ENCODE measurements at regions not wholly inside any gene's neighbourhood (a gene's known extent, or its start where the extent isn't known, plus 50 kb on each side); places are given as distances from the start of the nearest gene placed in this dataset.

DNA sequence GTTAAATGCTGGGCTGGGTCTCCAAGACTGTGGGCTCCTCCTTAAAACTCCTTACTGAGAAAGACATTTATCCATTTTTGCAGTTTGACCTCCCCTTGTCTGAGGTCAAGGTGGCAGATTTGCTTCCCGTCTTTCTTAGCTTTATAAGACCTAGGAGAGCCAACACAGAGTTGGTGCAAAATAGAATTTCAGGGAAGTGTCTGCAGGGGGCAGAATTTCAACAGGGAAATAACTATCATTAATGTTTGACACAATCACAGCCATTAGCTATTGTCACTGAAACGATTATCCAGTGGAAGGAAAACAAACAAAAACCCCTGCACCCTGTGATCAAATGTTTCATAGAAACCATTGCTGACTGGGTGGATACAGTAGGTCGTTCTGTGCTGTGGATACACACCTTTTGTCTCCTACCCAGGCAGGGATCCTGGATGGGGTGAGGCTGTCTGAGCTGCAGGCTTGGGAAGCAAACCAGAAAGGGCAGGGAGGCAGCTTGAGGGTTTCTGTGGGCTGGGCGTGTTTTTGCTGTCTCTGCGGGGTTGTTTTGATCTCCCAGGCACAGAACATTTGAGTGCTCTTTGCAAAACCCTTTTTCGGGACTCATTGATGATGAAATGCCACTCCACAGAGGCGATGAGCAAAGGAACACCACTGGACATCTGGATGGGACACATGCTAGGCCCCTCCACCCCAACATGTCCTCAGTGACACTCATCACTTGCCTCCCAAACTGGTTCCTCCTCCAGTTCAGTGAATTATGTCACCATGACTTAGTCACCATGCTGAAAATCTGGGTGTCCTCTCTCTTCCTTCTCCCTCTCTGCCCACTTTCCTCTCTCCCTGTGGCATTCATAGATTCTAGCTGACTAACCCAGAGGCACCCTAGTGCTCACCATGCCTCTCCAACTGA is 94.2 kb upstream of the SERBP1 start:
- Histone ChIP-seq H3K4me1 (ENCODE audit: control insufficient read depth, insufficient read depth, low read length) (no peaks in the 10 kb centered on the region), H3K79me2 (ENCODE audit: control insufficient read depth, insufficient read depth, low read length) (no peaks in the 10 kb centered on the region), H3K27me3 (replicated peaks in 1 of 2; ENCODE audit: control insufficient read depth in 2 of 2, insufficient read depth in 2 of 2, low read length in 1 of 2) (no peaks in the 10 kb centered on the region), H3K36me3 (ENCODE audit: control insufficient read depth in 2 of 2, insufficient read depth in 2 of 2, low read length in 1 of 2) (no peaks in the 10 kb centered on the region), H2AFZ (ENCODE audit: control insufficient read depth, low read depth, low read length) (no peak overlapping the region), H3K27ac (ENCODE audit: control insufficient read depth, insufficient read depth) (no peak overlapping the region), H3K4me3 (no peak overlapping the region), H3K9me3 (replicated peaks; ENCODE audit: control insufficient read depth, insufficient read depth, low read length) (no peaks in the 10 kb centered on the region), H3K9ac (ENCODE audit: control insufficient read depth, insufficient read depth, low read length) (no peak overlapping the region), H4K20me1 (ENCODE audit: control insufficient read depth, insufficient read depth) (no peaks in the 10 kb centered on the region), H3K4me2 (ENCODE audit: control insufficient read depth, insufficient read depth) (no peak overlapping the region)
- in situ Hi-C loops (cut with MboI) = no loop called here
- RAD21 ChIA-PET (ENCODE audit: unreplicated experiment) = interaction anchor here (0.6 to 1.2 kb wide), 5 partner anchors 32 to 241 kb away, joined by 3 to 4 read pairs (median 3); partner anchors contain the start of gene GADD45A
- ATAC-seq = no peak
- intact Hi-C loops (cut with micrococcal nuclease; ENCODE audit: unreplicated experiment) = no loop called here
- no TSS peak for BruUV-seq (replicated peaks)
- no peak for DNase-seq (ENCODE audit: low read depth, low spot score)
- POLR2A ChIA-PET = no interaction called here
- SMC1A ChIA-PET (ENCODE audit: uncharacterized antibody, unreplicated experiment) = interaction anchor here (0.8 to 1.4 kb wide), 6 partner anchors 9 to 309 kb away, joined by 3 to 7 read pairs (median 3); no protein-coding TSS in a partner anchor
- CTCF ChIA-PET = interaction anchor here (0.6 to 1.7 kb wide), 11 partner anchors 11 to 596 kb away, joined by 3 to 6 read pairs (median 4); partner anchors contain the start of gene GADD45A
- WGBS (ENCODE audit: insufficient coverage, insufficient replicate concordance, low lambda C conversion rate, missing lambda C conversion rate) = 28% methylated on average over 7 of the region's 7 CpGs
- no peak for FAIRE-seq
- TF ChIP-seq CTCF (IDR thresholded peaks at IDR 0.05 in 2 of 3, conservative IDR thresholded peaks at IDR 0.05 in 1 of 3; ENCODE audit: control insufficient read depth in 2 of 3, extremely low read depth in 1 of 3, insufficient read depth in 1 of 3, low read depth in 3 of 3, low read length in 3 of 3) = 0 out of 6 replicates have a peak, but pooled peaks of 2 of the 3 experiments have one; percentile 2 to 4
- no peak for TF ChIP-seq RFX5 (IDR thresholded peaks at IDR 0.05; ENCODE audit: low read depth, low read length)
- TF ChIP-seq REST (IDR thresholded peaks at IDR 0.05; ENCODE audit: low read depth, low read length) = no peak
- TF ChIP-seq NFIC (IDR thresholded peaks at IDR 0.05; ENCODE audit: low read depth, low read length) = no peak
- no peak for TF ChIP-seq SIN3A (IDR thresholded peaks at IDR 0.05; ENCODE audit: low read depth, low read length)
- TF ChIP-seq HDGF (IDR thresholded peaks at IDR 0.05) = no peak

Data from GM12878 (cell line).